ENCODE measurements at regions not wholly inside any gene's neighbourhood (a gene's known extent, or its start where the extent isn't known, plus 50 kb on each side); places are given as distances from the start of the nearest gene placed in this dataset.

DNA sequence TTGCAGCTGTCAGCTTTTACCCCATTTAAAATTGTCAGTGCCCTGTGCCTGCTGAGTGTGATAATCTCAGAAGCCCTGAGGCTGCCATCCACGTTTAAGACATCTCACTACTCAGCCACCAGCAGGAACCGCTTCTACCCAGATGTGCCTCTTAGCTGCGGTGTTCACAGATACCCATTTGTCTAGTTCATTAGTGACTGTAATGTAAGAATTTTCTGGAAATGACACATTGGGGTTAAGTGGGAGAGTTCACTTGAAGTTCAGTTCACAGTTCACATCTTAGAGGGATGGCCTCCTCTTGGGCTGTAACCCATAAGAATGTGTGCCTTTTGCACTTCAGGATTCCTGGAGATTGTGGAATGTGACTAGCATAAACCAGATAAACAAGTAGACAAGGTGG lies 477.7 kb downstream of the BTBD3 start:
- H3K27me3 Mint-ChIP-seq (ENCODE audit: low read depth in 3 of 3): no peaks in the 10 kb centered on the region
- Histone ChIP-seq H3K4me2 (replicated peaks; ENCODE audit: extremely low read depth, low read length, poor library complexity, severe bottlenecking) (no peak overlapping the region), H4K20me1 (ENCODE audit: insufficient read depth, low read length) (no peaks in the 10 kb centered on the region), H3K9ac (ENCODE audit: insufficient read depth, low read length, poor library complexity, severe bottlenecking) (no peak overlapping the region), H3K36me3 (replicated peaks in 1 of 2; ENCODE audit: control insufficient read depth in 1 of 2, insufficient read depth in 2 of 2, low read length in 2 of 2) (no peaks in the 10 kb centered on the region), H3K4me1 (ENCODE audit: control insufficient read depth in 1 of 2, insufficient read depth in 2 of 2, low read length in 2 of 2) (no peaks in the 10 kb centered on the region), H3K4me3 (replicated peaks in 1 of 3; ENCODE audit: low read depth in 2 of 3, low read length in 3 of 3) (no peak overlapping the region), H3K9me3 (replicated peaks in 1 of 2; ENCODE audit: control insufficient read depth in 1 of 2, insufficient read depth in 1 of 2, low read length in 2 of 2) (peaks cover 6 to 16% of the 10 kb centered on the region in 2 donors), H3K27ac (ENCODE audit: low read depth in 1 of 2, low read length in 2 of 2) (no peak overlapping the region), H2AFZ (ENCODE audit: insufficient read depth, low read depth, low read length, poor library complexity, severe bottlenecking) (no peak overlapping the region), H3K27me3 (ENCODE audit: control insufficient read depth in 2 of 2, insufficient read depth in 2 of 2, low read length in 2 of 2) (no peaks in the 10 kb centered on the region), H3K79me2 (ENCODE audit: insufficient read depth, low read length) (no peaks in the 10 kb centered on the region)
- TF ChIP-seq, protein P1, sequence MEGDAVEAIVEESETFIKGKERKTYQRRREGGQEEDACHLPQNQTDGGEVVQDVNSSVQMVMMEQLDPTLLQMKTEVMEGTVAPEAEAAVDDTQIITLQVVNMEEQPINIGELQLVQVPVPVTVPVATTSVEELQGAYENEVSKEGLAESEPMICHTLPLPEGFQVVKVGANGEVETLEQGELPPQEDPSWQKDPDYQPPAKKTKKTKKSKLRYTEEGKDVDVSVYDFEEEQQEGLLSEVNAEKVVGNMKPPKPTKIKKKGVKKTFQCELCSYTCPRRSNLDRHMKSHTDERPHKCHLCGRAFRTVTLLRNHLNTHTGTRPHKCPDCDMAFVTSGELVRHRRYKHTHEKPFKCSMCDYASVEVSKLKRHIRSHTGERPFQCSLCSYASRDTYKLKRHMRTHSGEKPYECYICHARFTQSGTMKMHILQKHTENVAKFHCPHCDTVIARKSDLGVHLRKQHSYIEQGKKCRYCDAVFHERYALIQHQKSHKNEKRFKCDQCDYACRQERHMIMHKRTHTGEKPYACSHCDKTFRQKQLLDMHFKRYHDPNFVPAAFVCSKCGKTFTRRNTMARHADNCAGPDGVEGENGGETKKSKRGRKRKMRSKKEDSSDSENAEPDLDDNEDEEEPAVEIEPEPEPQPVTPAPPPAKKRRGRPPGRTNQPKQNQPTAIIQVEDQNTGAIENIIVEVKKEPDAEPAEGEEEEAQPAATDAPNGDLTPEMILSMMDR (IDR thresholded peaks at IDR 0.05): no peak
- intact Hi-C loops (cut with micrococcal nuclease): no loop called here
- no peak for DNase-seq
- H3K4me3 Mint-ChIP-seq: no peak overlapping the region
- peaks cover 0 to 12% (median 4%) of the 10 kb centered on the region in 7 donors for H3K9me3 Mint-ChIP-seq
- H3K4me1 Mint-ChIP-seq: no peaks in the 10 kb centered on the region
- no peaks in the 10 kb centered on the region for H3K36me3 Mint-ChIP-seq
- H3K27ac Mint-ChIP-seq: no peak overlapping the region
- WGBS (ENCODE audit: insufficient coverage): no CpG with 5 or more reads among the region's 3 CpGs

DNA sequence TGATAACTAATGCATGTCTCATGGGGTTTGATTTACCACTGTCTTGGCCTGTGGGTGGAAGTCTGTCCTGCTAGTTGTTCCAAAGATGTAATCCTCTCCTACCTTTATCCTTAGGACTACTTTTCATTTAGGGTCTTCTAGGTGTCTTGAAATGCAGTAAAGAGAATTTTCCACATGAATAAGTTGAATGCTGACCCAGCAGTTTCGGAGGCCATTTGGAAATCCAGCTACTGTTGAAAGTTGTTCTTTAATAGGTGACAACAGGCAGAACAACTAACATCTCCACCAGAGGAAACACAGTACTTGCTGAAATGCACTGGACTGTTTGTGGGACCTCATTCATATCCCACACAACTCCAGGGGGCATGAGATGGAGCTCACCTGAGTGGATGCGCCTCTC lies 478.1 kb downstream of the BTBD3 start:
- Histone ChIP-seq H3K79me2 (ENCODE audit: insufficient read depth, low read length) (no peaks in the 10 kb centered on the region), H4K20me1 (ENCODE audit: insufficient read depth, low read length) (no peaks in the 10 kb centered on the region), H3K4me3 (replicated peaks in 1 of 3; ENCODE audit: low read depth in 2 of 3, low read length in 3 of 3) (no peak overlapping the region), H3K9ac (ENCODE audit: insufficient read depth, low read length, poor library complexity, severe bottlenecking) (no peak overlapping the region), H3K27me3 (ENCODE audit: control insufficient read depth in 2 of 2, insufficient read depth in 2 of 2, low read length in 2 of 2) (no peaks in the 10 kb centered on the region), H3K4me2 (replicated peaks; ENCODE audit: extremely low read depth, low read length, poor library complexity, severe bottlenecking) (no peak overlapping the region), H3K27ac (ENCODE audit: low read depth in 1 of 2, low read length in 2 of 2) (no peak overlapping the region), H3K4me1 (ENCODE audit: control insufficient read depth in 1 of 2, insufficient read depth in 2 of 2, low read length in 2 of 2) (no peaks in the 10 kb centered on the region), H3K36me3 (replicated peaks in 1 of 2; ENCODE audit: control insufficient read depth in 1 of 2, insufficient read depth in 2 of 2, low read length in 2 of 2) (no peaks in the 10 kb centered on the region), H2AFZ (ENCODE audit: insufficient read depth, low read depth, low read length, poor library complexity, severe bottlenecking) (no peak overlapping the region), H3K9me3 (replicated peaks in 1 of 2; ENCODE audit: control insufficient read depth in 1 of 2, insufficient read depth in 1 of 2, low read length in 2 of 2) (peaks cover 6 to 16% of the 10 kb centered on the region in 2 donors)
- intact Hi-C loops (cut with micrococcal nuclease): no loop called here
- no peak overlapping the region for H3K27ac Mint-ChIP-seq
- WGBS (ENCODE audit: insufficient coverage): 88% methylated on average over 1 of the region's 2 CpGs
- TF ChIP-seq, protein P1 (IDR thresholded peaks at IDR 0.05): no peak
- no peaks in the 10 kb centered on the region for H3K36me3 Mint-ChIP-seq
- no peak overlapping the region for H3K4me3 Mint-ChIP-seq
- no peak for DNase-seq
- peaks cover 0 to 12% (median 4%) of the 10 kb centered on the region in 7 donors for H3K9me3 Mint-ChIP-seq
- H3K27me3 Mint-ChIP-seq (ENCODE audit: low read depth in 3 of 3): no peaks in the 10 kb centered on the region
- H3K4me1 Mint-ChIP-seq: no peaks in the 10 kb centered on the region

All from CD14-positive monocyte (primary cell).